NOMO-1 (cell line): ENCODE measurements at regions not wholly inside any gene's neighbourhood (a gene's known extent, or its start where the extent isn't known, plus 50 kb on each side); places are given as distances from the start of the nearest gene placed in this dataset.

ENCODE experiments used
- DNase-seq, 2 experiments: peaks; one replicate each; lab custom pipeline; 2025; ENCODE audit not compliant: unreplicated experiment in 2 of 2; lab: John Stamatoyannopoulos, UW

- DNase-seq, result no peak
Observed at GRCh38 chr6:137750297-137750696, 116.8 kb upstream of the TNFAIP3 start.

- no peak for DNase-seq
Observed at GRCh38 chr6:137751768-137752560, 115.1 kb upstream of the TNFAIP3 start.

GRCh38 chr6:137754366-137754765 lies 112.7 kb upstream of the TNFAIP3 start:
- DNase-seq, result peak; percentile 33 to 88

GRCh38 chr6:137754866-137755265 lies 112.2 kb upstream of the TNFAIP3 start:
- no peak for DNase-seq

- DNase-seq, result peak in 1 of 2 experiments; percentile 31
Observed at GRCh38 chr6:137755284-137755683, 111.8 kb upstream of the TNFAIP3 start.

- DNase-seq, result no peak
Observed at GRCh38 chr6:137756788-137757187, 110.3 kb upstream of the TNFAIP3 start.

GRCh38 chr6:137758661-137759060 lies 108.4 kb upstream of the TNFAIP3 start:
- DNase-seq, result no peak

- DNase-seq, result no peak
Observed at GRCh38 chr6:137759624-137760023, 107.4 kb upstream of the TNFAIP3 start.

- DNase-seq, result no peak
Observed at GRCh38 chr6:137761072-137761471, 106.0 kb upstream of the TNFAIP3 start.

- DNase-seq, result peak in 1 of 2 experiments; percentile 7
Observed at GRCh38 chr6:137761487-137761886, 105.6 kb upstream of the TNFAIP3 start.

- no peak for DNase-seq
Observed at GRCh38 chr6:137762168-137763090, 104.6 kb upstream of the TNFAIP3 start.

- no peak for DNase-seq
Observed at GRCh38 chr6:137763436-137763835, 103.6 kb upstream of the TNFAIP3 start.

- no peak for DNase-seq
Observed at GRCh38 chr6:137763886-137764285, 103.2 kb upstream of the TNFAIP3 start.

- DNase-seq, result no peak
Observed at GRCh38 chr6:137764464-137764863, 102.6 kb upstream of the TNFAIP3 start.

GRCh38 chr6:137765059-137765458 lies 102.0 kb upstream of the TNFAIP3 start:
- no peak for DNase-seq

GRCh38 chr6:137766596-137767370 lies 100.3 kb upstream of the TNFAIP3 start:
- DNase-seq, result no peak

- DNase-seq, result no peak
Observed at GRCh38 chr6:137767465-137767864, 99.6 kb upstream of the TNFAIP3 start.

- DNase-seq, result peak; percentile 71 to 97
Observed at GRCh38 chr6:137767911-137768690, 99.0 kb upstream of the TNFAIP3 start.

GRCh38 chr6:137768935-137769334 lies 98.1 kb upstream of the TNFAIP3 start:
- DNase-seq, result no peak

GRCh38 chr6:137769797-137770362 lies 97.2 kb upstream of the TNFAIP3 start:
- DNase-seq, result no peak
